Activated CD4-positive, alpha-beta T cell treated with anti-CD3 and anti-CD28 coated beads, Interleukin-2, Interleukin-4, amounts not matched to agents 100 ng/mL and 50 ng/mL, durations not matched to agents 16 hours and 8 hours (primary cell): ENCODE measurements at regions not wholly inside any gene's neighbourhood (a gene's known extent, or its start where the extent isn't known, plus 50 kb on each side); places are given as distances from the start of the nearest gene placed in this dataset.
"Not testable (repeated sequence)": the region's sequence is repeated elsewhere in the genome, so short reads cannot be mapped to it uniquely, and the experiment has no call there.

Experiments used
- DNase-seq: peaks from one replicate; pipeline ENCODE4 v3.0.0-alpha.2; 2020; ENCODE audit warnings: low spot score

DNA sequence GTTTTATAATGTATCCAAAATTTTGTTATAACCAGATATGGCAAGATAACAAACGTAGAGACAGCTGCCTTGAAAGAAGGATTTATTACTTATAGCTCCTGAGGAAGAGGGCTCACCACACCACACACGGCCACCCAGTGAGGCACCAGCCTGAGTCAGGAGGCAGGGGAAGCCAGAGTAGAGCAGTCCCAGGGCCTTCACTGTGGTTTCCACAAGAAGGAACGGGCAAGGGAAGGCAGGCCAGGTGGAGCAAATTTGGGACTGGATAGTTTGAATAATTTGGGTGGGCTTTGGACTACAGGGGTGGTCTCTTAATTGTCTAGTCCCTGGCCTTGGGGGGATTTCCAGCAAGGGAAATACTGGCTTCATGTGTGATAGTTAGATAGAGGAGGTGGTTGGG is 72.5 kb downstream of the RRAGC start:
- DNase-seq, result no peak

DNA sequence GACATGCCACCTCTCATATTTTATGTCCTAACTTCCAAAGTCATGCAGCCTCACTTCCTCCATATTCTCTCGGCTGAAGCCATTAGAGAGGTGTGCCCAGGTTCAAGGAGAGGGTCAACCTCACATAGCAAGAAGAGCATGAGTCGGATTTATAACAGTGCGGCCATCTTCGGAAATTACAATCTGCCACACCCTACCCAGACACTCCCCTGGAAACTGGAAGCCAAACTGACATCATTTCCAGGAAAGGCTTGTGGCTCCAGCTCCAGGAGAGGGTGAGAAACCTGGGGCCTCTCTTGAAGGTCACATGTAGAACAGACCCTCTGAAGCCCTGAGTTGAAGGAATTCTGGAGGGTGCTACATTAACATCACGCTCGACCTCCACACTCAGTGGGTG is 73.5 kb downstream of the RRAGC start:
- DNase-seq, result no peak

DNA sequence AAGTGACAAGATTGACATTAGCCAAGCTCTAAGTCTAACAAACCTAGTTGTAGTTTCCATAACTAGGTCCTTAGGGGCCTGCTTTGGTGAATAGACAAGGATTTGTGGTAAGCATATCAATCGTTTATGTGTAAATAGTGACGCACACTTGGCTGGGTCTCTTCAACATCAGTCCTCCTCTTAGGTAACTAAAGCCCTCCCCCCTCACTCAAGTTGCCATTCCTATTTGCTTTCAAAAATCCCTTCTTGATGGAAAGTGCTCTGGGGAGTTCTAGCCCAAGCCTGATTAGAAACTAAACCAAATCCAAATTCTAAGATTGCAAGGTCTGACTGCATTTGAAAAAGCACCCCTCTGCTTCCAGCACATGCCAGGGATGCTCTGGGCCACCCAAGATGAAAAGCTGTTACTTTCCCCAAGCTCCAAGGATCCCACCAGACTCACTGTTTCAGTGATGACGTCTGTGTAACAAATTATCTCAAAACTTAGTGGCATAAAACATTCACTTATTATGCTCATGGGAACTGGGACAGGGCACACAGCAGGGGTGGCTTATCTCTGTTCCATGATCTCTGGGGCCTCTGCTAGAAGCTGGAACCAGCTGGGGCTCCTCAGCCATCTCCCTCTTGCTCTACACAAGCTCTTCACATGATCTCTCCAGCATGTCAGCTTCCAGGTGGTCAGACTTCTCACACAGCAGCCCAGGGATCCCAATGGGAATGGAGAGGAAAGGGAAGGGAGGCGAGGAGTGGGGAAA is 74.1 kb downstream of the RRAGC start:
- DNase-seq, result no peak

DNA sequence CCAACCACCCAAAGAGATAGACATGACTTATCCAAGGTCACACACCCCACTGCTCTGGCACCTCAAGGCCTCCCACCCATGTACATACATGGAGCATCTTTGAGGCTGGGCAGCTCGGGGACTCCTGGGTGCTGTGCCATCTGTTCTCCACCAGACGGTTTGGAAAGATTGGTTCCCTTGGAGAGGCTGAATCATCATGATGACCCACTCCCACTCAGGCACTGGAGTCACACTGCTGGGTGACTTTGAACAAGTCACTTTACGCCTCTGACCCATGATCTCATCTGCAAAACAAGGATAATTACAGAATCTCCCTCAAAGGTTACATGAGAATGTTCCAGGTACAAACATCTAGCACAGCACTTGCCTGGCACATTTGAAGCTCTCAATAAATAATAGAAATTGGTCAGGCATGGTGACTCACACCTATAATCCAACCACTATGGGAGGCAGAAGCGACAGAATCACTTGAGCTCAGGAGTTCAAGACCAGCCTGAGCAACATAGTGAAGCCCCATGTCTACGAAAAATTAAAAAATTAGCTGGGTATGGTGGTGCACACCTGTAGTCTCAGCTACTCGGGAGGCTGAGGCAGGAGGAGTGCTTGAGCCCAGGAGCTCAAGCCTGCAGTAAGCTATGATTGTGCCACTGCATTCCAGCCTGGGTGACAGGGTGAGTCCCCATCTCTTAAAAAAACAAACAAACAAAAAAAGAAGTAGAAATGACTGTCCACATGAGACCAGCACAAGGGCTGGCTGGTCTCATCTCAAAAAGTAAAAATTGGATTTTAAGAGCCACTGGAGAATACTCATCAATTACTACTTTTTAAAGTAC is 74.9 kb downstream of the RRAGC start:
- DNase-seq, result no peak

DNA sequence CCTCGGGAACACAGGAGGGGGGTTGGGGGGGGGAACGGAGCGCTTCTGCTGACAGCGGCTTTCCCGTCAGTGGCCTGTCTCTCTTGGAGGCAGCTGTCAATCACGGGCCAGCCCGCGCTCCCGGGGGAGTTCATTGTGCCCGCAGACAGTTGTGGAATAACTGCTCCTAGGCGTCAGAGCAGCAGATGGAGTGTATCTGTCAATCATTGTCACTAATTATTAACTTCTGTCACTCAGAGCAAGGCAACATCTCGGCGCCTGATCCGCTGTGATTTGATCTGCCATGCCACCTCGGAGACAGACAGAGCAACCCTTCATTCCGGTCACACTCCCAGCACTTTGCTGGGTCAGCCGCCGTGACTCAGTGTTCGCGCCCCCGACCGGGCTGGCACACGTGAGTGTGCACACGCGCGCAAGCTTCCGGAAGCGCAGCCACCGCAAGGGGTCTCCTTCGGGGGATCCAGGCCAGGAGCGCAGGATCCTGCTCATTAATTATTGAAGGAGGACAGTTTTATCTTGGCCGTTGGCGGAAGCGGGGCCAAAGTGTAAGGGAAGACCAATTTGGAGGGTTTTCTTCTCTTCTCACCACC is 75.8 kb downstream of the RRAGC start:
- DNase-seq, result no peak

DNA sequence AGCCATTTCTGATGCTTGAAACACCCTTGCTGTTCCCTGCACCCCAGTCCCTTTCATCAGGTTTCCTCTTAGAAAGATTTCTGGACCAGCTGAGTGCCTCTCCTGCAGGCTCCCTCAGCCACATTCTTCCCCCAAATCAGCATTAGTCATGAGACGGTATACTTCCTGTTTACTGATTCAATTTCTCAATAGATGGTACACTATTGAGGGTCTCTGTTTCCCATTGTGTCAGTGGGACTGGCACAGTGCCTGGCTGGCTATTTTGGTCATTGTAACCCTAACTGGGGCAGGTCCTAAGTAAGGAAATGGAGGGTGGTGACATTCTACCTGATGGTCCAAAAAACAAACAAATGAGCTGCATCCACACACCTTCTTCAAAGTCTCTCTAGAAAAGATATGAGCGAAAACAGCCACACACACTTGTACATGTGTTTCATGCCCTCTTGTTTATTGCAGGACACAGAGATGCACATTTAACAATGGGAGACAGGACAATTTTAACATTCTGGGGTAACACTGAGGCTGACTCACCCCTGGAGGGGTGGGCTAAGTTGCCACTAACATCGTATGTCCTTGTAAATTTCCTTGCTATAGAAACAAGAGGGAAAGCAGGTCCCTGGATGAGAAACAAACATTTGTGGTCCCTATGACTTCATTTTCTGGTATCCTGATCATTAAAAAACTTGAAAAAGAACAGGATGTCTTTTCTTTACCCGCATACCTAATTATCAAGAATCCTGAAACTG is 77.5 kb downstream of the RRAGC start:
- DNase-seq, result no peak

DNA sequence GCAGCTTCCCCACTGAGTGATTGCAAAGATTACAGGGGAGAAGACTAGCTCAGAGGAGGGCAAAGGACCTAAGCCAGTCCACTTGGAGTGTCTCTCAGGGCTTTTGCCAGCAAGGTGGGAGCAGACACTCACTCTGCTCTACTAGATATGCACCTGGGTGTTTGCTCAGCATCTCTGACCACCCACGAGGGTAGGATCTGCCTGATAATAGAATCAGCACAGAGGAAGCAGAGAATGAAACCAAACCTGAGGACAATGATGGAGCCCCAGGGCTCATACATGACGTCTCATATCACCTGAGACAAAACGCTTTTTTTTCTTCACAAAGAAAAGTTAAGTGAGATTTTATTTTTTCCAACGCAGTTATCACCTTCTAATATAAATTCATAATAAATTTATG is 79.4 kb downstream of the RRAGC start:
- no peak for DNase-seq

DNA sequence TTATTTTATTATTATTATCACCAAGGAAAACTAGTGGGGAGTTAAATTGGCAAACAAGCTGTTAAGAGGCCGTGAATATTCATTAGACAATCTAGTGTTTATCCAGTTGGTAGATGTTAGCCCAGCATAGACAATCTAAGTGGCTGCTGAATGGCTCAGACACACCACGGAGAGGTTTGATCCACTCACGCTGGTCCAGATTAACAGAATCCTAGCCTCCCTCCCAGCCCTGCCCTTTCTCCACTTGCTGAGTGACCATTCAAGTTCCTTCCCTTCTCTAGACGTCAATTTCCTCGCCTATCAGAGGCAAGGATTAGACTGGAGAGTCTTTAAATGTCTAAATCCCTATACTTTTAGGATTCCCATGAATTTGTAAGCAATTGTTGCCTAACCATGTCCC is 80.1 kb downstream of the RRAGC start:
- DNase-seq, result no peak

DNA sequence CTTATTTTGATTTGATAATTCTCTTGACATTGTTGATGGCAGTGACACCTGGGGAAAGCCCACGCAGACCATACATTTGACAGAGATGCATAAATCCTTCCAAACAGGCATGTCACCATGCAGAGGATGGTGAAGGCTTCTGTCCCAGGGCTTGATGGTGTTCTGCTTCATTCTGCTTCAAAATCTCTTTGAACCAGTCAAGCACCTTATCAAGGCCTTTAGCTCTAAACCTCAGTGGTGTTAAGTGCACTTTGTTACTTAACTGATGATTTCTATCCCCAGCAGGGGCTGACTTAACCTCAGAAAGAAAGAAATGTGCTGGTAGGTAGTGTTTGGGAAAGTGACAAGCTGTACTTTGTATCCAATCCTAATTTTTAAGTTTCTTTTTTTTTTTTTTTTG is 81.1 kb downstream of the RRAGC start:
- DNase-seq, result no peak

DNA sequence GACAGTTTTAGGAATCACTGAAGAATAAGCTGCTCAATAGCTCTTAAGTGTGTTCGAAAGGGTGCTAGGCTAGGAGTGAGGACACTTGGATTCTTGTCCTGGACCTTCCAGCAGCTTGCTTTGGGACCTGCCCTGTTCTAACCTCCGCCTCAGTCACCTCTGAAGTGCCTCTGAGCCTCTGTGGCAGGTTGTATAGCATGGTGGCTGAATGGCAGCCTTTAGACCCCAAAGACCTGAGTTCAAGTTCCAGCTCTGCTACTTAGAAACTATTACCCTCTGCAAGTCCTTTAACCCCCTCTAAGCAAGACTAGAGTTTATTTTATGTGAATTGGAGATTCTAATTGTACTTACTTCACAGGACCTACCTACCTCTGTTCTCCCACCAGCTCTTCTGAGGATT is 81.5 kb downstream of the RRAGC start:
- no peak for DNase-seq

DNA sequence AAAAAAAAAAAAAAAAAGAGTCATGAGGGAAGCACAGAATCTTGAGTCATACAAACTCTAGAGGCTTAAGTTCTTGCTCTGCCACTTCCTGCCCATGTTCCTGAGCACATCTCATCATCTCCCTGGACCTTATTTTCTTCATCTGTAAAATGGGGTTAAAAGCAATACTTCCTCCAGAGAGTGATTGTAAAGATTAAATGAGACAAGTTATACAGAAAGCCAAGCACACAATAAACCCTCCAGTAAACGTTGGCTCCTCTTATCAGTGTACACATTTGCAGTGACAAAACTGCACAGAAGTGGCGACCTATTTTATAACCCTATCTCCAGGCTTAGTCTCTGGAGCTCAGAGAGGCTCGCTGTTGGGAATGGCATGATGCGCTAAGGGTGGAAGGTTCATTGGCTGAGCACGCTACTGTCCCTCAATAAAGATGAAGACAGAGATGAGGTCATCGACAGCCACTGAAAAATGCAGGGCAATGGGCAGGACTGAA is 82.1 kb downstream of the RRAGC start:
- no peak for DNase-seq

DNA sequence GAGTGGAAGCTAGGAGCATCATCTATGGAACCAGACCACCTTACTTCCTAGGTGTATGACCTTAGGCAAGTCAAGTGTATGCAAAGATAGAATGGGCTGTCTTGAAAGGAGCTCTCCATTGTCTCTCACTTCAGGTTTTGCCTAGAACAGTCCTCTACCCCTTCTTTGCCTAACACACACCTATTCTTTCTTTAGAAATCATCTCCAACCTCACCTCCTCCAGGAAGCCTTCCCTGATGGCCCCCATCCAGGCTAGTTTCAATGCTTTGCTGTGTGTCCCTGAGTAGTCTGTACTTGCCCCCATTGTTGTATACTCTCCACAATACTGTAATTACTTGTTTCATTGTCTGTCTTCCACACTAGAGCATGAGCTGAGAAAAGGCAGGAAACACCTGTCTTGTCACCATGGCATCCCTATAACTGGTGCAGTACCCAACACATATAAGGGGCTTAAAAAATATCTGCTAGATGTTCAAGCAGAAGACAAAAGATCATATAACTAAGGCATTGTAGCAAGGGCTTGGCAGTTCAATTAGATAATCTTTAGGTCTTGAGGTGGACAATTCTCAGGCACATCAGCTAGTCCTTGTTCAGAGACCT is 83.0 kb downstream of the RRAGC start:
- DNase-seq, result no peak

DNA sequence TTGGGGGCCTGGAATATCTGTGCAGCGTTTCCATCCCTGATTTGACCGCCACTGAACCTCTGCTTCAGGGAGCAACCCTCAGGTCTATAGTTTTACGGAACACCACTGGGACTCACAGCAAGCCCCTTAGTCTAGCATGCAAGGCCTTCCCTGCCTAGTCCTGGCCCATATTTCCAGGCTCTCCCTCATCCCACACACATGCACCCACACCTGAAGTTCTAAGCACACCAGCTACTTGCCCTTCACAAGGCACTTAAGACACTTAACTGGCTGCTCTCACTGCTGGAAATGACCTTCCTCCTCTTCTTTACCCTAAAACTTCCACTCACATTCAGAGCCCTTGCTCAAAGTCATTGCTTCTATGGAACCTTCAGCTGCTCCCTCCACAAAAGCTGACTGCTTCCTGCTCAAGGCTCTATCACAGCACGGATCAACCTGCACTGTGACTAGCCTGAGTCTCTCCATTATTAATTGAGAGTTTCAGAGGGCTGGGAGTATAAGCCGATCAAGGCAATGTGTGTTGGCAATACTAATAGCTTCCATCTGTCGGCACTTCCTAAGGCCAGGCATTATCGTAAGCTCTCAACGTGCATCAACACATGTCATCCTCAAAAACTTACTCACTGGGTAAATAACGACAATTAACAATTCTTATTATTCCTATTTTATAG is 84.3 kb downstream of the RRAGC start:
- no peak for DNase-seq

DNA sequence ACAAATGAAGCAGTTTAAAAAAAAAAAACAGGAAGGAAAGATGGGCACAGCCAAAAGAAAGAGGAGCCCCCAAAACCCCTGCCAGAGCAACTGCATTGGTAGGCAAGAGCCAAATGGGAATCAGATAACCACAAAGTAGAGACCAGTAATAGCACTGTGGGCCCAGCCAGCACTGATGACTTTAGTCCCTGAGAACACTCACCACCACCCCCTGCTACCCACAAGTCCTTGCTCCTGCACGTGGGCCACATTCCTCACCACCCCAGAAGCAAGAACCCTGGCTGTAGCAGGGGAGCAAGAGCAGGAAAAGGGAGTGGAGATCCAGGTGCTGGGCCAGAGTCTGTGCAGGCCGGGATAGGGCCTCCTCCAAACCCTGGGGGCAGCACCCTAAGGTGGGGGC is 86.1 kb downstream of the RRAGC start:
- no peak for DNase-seq

DNA sequence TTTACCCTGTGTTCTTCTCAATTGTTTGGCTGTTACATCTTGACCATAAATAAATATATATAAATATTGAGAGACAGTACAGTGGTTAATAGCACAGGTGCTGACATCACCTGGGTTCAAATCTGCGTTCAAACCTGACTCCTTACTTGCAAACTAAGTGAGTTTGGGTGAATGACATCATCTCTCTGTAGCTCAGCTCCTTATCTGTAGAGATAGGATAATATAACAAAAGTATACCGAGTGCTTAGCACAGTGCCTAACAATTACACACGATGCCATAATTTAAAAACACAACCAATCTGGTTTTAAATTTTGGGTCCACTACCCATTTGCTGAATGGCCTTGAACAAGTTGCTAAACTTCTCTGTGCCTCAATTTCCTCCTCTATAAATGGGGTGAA is 86.6 kb downstream of the RRAGC start:
- DNase-seq, result no peak

DNA sequence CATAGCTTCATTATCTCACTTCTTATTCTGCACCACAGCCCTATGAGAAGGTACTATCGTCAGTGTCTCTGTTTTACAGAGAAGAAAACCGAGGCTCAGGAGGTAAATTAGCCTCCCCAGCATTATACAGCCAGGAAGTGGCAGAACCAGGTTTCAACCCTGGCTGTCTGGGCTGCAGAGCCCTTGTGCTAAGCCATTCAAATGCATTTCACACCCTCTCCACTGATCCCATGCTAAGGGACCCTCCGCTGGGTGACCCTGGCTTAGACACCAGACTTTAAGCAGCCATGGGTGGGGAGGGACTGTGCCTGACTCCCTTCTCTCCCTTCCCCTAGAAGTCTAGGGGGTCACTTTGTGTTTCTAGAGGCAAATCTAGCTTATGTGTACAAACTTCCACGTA is 87.5 kb downstream of the RRAGC start:
- DNase-seq, result no peak

DNA sequence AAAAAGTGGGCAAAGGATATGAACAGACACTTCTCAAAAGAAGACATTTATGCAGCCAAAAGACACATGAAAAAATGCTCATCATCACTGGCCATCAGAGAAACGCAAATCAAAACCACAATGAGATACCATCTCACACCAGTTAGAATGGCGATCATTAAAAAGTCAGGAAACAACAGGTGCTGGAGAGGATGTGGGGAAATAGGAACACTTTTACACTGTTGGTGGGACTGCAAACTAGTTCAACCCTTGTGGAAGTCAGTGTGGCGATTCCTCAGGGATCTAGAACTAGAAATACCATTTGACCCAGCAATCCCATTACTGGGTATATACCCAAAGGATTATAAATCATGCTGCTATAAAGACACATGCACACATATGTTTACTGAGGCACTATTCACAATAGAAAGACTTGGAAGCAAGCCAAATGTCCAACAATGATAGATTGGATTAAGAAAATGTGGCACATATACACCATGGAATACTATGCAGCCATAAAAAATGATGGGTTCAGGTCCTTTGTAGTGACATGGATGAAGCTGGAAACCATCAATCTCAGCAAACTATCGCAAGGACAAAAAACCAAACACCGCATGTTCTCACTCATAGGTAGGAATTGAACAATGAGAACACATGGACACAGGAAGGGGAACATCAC is 88.9 kb downstream of the RRAGC start:
- DNase-seq, result not testable (repeated sequence)

DNA sequence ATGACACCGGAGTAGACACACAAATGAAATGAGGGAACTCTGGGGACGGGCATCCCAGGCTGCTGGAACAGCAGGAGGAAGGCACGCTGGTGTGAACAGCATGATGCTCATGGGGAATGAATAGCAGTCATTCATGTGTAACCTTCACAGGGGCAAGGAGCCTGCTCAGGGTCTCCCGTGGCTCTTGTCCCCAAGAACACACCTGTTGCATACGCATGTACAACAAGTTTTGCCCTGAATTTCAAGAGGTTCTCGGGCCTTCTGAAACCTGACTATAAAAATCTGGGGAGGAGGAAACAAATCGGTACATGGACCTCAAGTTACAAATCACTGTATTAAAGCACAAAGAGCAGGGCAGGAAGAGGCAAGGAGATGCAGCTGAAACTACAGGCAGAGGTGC is 93.4 kb downstream of the RRAGC start:
- no peak for DNase-seq

DNA sequence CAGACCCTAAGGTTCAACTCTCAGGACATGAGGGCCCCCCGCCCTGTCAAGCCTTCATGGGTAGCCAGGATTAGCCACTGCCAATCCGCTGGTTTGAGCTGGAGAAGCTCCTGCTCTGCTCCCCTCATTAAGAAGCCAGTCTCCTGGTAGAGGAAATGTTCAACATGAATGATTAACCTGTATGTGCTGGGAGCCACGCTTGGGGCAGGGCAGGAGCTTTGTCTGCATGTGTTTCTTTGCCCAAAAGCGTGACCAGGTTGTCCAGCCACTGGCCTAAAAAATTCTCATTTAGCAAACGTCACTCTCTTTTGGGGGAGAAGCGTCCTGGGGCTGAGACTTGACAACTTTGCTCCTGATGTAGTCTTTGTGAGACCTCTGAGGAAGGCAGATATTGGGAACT is 96.5 kb downstream of the RRAGC start:
- DNase-seq, result no peak

DNA sequence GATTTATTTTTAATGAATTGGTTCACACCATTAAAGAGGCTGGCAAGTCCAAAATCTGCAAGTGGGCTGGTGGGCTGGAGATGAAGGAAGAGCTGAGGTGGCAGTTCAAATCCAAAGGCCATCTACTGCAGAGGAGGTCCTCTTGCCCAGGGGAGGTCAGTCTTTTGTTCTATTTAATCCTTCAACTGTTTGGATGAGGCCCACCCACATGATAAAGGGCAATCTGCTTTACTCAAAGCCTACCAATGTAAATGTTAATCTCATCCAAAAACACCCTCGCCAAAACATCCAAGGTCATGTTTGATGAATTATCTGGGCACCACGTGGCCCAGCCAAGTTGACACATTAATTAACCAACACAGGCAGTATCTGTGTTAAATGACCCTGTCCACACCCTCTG is 99.0 kb downstream of the RRAGC start:
- DNase-seq, result no peak

DNA sequence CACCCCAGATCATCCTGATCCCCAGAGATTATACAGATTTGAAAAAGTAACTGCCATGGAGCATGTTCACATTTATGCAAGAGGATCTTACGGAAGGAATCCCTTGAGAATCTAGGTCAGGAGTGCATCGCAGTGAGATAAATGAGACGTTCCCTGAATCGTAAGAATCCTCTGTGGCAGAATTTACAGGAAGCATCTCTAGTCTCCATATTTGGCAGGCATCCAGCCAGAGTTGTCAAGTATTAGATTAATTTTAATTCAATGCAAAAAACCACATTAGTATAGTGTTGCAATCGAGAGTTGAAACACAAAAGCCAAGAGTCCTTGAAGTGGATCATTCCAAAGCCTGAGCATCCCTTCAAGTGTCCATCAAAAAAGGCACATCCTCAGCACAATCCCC is 100.8 kb downstream of the RRAGC start:
- DNase-seq, result no peak
